Keratinocyte (primary cell): ENCODE measurements at regions not wholly inside any gene's neighbourhood (a gene's known extent, or its start where the extent isn't known, plus 50 kb on each side); places are given as distances from the start of the nearest gene placed in this dataset.

Experiments used
- EZH2 ChIP-seq: IDR thresholded peaks from one replicate; pipeline ENCODE4 v1.6.1; 2012; ENCODE audit warnings: inconsistent platforms, mild to moderate bottlenecking, low read length, moderate library complexity
- TF ChIP-seq, protein P1 (sequence below), 3 experiments: IDR thresholded peaks in 1 of 3; conservative IDR thresholded peaks in 1 of 3; optimal IDR thresholded peaks in 1 of 3; 2 replicates in 2 of 3; 3 replicates in 1 of 3; pipeline versions ENCODE3 to v1.5.1; 2011; ENCODE audit warnings: low read length in 3 of 3, mild to moderate bottlenecking in 3 of 3, moderate library complexity in 2 of 3, control low read depth in 1 of 3, inconsistent platforms in 1 of 3; ENCODE audit not compliant: insufficient read depth in 2 of 3; ENCODE audit errors: extremely low read depth in 1 of 3

- TF ChIP-seq, protein P1, sequence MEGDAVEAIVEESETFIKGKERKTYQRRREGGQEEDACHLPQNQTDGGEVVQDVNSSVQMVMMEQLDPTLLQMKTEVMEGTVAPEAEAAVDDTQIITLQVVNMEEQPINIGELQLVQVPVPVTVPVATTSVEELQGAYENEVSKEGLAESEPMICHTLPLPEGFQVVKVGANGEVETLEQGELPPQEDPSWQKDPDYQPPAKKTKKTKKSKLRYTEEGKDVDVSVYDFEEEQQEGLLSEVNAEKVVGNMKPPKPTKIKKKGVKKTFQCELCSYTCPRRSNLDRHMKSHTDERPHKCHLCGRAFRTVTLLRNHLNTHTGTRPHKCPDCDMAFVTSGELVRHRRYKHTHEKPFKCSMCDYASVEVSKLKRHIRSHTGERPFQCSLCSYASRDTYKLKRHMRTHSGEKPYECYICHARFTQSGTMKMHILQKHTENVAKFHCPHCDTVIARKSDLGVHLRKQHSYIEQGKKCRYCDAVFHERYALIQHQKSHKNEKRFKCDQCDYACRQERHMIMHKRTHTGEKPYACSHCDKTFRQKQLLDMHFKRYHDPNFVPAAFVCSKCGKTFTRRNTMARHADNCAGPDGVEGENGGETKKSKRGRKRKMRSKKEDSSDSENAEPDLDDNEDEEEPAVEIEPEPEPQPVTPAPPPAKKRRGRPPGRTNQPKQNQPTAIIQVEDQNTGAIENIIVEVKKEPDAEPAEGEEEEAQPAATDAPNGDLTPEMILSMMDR (optimal IDR thresholded peaks at IDR 0.05 in 1 of 3, IDR thresholded peaks at IDR 0.05 in 1 of 3, conservative IDR thresholded peaks at IDR 0.05 in 1 of 3; ENCODE audit: extremely low read depth in 1 of 3, insufficient read depth in 2 of 3, low read length in 3 of 3) = no peak
- TF ChIP-seq EZH2 = no peak
Measured at GRCh38 chr2:21687589-21687988, 563.8 kb downstream of the TDRD15 start.
